GM03348 (cell line): ENCODE measurements at regions not wholly inside any gene's neighbourhood (a gene's known extent, or its start where the extent isn't known, plus 50 kb on each side); places are given as distances from the start of the nearest gene placed in this dataset.
"Not testable (repeated sequence)": the region's sequence is repeated elsewhere in the genome, so short reads cannot be mapped to it uniquely, and the experiment has no call there.

Experiments used
- DNase-seq: peaks from one replicate; pipeline ENCODE4 v3.0.0; 2012; ENCODE audit warnings: low spot score

DNA sequence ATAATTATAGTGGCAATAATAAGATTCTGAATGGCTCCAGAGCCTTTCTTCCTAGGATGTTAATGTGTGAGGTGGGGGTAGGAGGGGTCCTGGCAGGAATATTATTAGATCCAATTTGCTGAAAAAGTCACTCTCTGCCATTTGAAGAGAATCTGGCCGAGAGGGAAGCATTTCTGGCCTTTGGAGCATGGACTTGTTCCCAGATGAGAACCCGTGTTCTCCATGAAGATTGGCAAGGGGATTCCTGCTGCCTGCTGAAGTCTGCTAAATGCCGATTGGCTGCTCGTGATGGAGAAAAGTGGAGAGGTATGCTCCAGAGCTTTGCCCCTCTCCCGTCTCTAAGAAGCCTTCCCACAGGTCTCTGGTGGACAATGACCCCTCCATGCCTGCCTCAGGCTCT lies 135.6 kb downstream of the TRIM43 start:
- DNase-seq: not testable (repeated sequence)

DNA sequence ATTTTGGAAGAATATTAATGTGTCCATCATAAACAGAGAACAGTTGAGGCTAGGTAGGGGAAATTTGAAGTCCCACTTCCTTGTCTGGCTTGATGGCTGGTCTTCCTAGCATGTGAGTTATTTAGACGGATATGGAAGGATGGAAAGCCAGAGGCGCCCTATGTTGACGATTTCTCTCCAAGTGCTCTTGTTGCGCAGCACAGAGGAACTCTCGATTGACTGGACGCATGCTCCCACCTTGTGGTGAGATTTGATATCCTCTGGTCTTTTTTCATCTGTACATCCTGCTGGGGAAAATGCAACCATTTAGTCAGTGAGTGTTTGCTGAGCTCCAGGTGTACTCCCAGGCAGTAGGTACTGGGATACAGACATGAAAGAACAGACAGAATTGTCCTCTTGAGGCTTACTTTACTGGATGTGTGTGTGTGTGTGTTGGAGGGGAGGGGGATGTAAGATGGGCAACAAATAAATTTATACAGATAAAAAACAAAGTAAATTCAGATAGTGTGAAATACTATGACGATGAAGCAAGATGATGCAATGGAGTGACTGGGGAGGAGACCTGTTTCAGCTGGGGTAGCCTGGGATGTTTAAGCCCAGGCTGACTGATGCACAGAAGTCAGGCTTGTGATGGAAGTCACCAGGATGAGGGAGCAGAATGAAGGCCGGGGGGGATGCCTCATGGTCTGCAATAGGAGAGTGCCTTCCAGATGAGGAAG lies 137.2 kb downstream of the TRIM43 start:
- DNase-seq: peak; percentile 81

DNA sequence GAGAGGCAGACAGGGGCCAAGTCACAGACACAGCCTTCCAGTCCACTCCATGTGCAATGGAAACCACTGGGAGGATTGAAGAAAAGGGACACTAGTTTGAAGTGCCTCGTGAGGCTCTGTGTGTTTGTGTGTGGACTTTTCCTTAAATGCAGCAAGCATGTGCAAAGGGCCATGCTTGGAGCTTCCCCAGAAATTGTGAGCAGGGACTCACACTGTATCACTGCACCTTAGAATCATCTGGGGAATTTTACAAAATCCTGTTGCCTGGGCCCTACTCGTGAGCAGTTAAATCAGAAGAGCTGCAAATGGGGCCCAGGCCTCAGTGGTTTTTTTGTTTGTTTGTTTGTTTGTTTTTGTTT lies 137.8 kb downstream of the TRIM43 start:
- no peak for DNase-seq

DNA sequence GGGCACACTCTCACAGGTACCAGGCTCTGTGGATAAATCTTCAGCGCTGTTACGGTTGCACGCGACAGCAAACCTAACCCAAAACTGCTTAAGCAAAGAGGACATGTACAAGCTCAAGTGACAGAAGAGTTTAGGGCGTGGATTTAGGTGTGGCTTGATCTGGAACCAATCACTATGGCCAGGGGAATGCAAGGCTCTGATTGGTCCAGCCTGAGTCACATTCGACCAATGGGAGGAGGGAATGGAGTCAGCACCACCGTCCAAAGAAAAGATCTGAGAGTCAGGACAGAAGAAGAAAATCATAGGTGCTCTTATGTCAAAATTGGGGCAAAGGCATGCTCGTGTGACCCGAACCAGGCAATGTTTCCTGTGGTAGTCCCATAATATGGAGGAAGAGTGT lies 139.0 kb downstream of the TRIM43 start:
- no peak for DNase-seq

GRCh38 chr2:95734976-95735890 lies 143.4 kb downstream of the TRIM43 start:
- DNase-seq: no peak

GRCh38 chr2:95738301-95738700 lies 146.5 kb downstream of the TRIM43 start:
- DNase-seq: no peak

DNA sequence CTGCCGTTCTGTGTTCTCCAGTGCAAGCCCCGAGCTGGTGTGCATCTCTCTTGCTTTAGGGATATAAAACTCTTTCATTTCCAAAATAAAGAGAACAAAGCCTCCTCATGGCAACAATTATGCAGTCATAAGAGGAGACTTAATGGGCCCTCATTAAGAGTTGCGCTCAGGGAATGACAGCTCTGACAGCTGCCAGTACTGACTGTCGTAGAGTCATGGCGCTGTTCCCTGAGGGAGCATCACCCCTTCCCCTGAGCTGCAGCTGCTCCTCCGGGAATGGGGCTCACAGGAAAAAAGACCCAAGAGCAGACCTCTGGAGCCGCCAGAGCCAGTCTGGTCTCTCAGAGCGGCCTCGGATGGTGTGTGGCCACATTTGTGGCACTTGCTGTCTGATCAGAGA lies 160.3 kb downstream of the TRIM43 start:
- not testable (repeated sequence) for DNase-seq

DNA sequence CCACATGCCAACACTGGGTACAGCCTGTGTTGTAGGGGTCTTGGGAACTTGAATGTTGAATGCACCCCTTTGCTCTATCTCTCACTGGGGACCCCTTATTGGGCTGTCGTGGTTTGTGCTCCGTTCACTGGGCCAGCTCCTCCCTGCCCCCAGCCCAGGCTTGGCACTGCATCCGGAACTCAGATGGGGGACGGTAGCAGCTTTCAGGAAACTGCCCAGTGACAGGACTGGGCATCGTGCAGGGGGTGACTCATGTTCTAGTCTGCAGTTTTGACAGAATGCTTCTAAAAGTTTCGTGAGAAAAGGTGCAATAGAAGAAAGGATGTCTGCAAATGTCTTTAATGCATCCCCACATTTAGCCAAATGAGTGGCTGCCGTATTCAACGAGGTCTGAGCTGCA lies 162.0 kb downstream of the TRIM43 start:
- DNase-seq: not testable (repeated sequence)

GRCh38 chr2:95754213-95754612 lies 162.4 kb downstream of the TRIM43 start:
- not testable (repeated sequence) for DNase-seq

DNA sequence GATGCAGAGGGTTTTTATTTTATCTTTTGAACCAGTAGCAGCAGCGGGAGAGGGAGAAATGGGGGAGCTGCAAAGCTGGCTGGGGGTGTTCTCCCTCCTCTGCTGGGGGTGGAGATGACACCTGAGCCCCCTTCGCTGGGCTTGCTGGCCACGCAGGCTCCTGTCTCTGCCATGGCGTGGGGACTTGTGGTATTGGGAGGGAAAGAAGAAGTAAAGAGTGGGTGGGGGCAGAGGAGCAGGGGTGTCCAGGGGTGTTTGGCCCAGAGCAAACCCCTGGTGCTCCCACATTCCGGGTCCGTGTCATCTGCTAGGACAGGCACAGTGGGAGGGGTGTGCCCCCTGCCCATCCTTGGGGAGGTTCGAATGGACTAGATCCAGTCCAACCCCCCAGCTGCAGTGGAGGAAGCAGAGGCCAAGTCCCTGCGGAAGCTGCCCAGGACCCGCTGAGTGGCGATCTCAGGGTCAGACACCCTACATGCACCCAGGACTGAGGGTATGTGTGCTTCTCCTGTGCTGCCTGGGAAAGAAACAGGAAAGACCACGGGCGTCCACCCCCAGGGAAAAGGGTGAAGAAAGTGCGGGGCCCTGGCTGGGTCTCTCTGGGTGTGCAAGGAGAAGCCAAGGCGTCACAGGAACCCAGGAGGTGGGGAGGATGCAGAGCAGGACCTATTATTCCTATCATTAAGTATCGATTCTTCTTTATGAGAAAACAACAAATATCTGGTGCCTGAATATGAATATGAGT lies 163.2 kb downstream of the TRIM43 start:
- DNase-seq: not testable (repeated sequence)

DNA sequence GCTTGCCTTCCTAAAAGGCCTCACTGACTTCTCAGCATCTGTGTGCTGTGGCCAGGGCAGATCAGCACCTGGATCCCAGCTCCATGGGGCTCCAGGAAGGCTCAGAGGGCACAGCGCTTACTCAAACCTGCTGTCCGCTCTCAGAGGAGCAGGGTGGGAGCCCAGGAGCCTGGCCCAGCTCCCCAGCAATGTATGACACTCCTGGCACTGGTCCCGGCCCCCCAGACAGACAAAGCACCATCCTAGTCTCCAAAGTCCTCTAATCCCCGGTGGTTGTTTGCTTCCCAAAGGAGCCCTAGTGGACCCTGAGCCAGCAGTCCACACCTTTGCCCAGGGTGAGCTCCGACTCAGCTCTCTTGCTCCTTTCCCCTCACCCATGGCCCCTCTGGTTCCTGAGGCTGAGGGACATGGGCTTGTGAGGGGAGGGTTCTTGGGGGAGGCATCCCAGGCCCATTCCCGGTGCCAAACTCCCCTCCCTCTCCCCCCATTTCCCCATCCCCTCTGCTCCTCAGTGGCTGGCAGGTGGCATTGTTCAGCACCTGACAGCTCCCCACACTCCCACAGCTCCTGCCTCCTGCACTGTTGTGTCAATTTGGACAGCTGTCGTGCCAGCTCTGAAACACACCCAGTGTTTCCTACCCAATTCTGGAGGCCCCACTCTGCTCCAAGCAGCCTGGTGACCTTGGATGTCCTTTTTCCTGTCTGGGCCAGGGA lies 164.3 kb downstream of the TRIM43 start:
- not testable (repeated sequence) for DNase-seq

- DNase-seq: no peak
Measured at GRCh38 chr2:95757988-95758387, 166.2 kb downstream of the TRIM43 start.

- DNase-seq: no peak
Measured at GRCh38 chr2:95759481-95760246, 167.9 kb downstream of the TRIM43 start.

DNA sequence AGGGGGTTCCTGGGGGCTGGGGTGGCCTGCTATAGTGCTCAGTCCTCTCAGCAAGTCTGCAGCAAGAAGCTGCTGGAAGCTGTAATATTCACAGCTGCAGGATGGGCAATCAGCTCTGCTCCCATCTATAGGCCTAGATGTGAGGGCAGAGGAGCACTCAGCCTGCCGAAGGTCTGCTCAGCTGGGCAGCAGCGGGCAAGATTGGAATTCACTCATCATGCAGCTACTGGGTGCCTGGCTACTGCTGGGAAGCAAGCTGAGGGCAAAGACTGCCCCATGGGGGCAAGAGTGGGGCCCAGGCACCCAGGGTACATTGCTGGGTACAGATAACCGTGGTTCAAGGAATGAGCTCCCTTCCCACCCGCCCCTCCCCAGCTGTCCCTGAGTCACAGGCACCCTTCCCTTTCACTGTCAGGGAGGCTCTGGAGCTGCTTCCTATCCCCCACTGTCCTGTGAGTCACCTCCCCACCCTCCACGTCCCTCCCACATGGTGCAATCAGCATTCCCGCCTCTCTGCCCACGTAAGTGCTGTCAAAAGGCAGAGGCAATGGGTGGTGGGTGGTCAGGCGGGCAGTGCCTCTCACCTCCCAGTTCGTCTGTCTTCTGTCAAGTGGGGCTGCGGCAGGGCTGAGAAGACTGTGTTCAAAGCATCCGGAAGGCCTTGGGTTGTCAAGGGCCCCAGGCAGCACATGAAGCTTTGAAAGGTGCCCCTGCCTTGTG lies 169.2 kb downstream of the TRIM43 start:
- DNase-seq: peak; percentile 90

DNA sequence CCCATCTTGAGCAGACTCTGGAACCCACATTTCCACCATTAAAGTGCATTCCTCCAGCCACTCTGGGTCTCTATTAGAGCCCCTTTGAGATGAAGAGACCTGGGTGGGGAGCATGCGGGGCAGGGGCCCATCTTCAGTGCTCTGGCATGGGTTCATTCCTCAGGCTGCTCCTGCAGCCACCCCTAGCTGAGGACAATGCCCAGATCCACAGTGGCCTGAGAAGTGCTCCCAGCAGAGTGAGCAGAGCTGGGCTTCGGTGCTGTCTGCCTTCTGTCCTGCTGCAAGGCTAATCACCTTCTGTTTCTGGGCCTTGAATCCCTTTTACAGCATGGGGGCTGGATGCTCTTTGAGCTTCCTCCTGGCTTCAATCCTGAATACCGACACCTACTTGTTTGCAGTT lies 169.8 kb downstream of the TRIM43 start:
- DNase-seq: no peak

GRCh38 chr2:95762023-95763021 lies 170.5 kb downstream of the TRIM43 start:
- DNase-seq: not testable (repeated sequence)

GRCh38 chr2:95763074-95763473 lies 171.3 kb downstream of the TRIM43 start:
- not testable (repeated sequence) for DNase-seq

GRCh38 chr2:95764966-95765365 lies 173.2 kb downstream of the TRIM43 start:
- DNase-seq: not testable (repeated sequence)
